IgD-negative memory B cell (primary cell): ENCODE measurements at regions not wholly inside any gene's neighbourhood (a gene's known extent, or its start where the extent isn't known, plus 50 kb on each side); places are given as distances from the start of the nearest gene placed in this dataset.

Experiments
- H3K27ac Mint-ChIP-seq, 3 donors: one replicate each; pipeline ENCODE4 v1.8.0; 2020 to 2022; ENCODE audit warnings: mild to moderate bottlenecking in 3 of 3, mixed read lengths in 3 of 3, moderate library complexity in 1 of 3
- H3K27me3 Mint-ChIP-seq: one replicate; pipeline ENCODE4 v1.8.0; 2021; ENCODE audit warnings: mixed read lengths
- H3K36me3 Mint-ChIP-seq: one replicate; pipeline ENCODE4 v1.8.0; 2020; ENCODE audit warnings: mild to moderate bottlenecking, mixed read lengths
- H3K4me1 Mint-ChIP-seq, 3 donors: one replicate each; pipeline ENCODE4 v1.8.0; 2020 to 2022; ENCODE audit warnings: mixed read lengths in 3 of 3, mild to moderate bottlenecking in 1 of 3
- H3K4me3 Mint-ChIP-seq, 4 donors: one replicate each; pipeline ENCODE4 v1.8.0; 2020 to 2022; ENCODE audit warnings: mild to moderate bottlenecking in 4 of 4, mixed read lengths in 4 of 4, moderate library complexity in 3 of 4
- H3K9me3 Mint-ChIP-seq, 3 donors: one replicate each; pipeline ENCODE4 v1.8.0; 2020 to 2021; ENCODE audit warnings: mixed read lengths in 3 of 3, mild to moderate bottlenecking in 1 of 3

DNA sequence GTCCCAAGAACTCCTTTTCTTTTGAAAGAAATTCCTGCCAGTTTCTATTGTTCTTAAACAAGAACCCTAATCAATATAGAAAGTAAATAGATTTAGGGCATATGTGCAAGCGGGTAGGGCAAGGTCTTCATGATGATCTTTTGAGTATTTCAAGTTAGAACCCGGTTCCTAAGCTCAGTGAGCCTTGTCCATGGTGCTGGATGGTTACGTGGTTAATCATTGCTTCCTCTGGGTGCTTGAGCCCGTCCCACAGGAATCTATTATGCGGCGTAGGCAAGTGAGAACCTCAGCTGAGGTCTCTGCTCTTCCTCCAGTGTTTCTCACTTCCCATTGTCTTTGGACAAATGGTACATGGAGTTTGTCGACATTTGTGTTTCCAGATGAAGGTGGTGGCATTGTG is 580.8 kb upstream of the EEF2KMT start:
- H3K9me3 Mint-ChIP-seq: peaks cover 3 to 23% (median 5%) of the 10 kb centered on the region in 3 donors
- no peak overlapping the region for H3K4me3 Mint-ChIP-seq
- no peaks in the 10 kb centered on the region for H3K36me3 Mint-ChIP-seq
- no peaks in the 10 kb centered on the region for H3K4me1 Mint-ChIP-seq
- no peak overlapping the region for H3K27ac Mint-ChIP-seq
- H3K27me3 Mint-ChIP-seq: no peaks in the 10 kb centered on the region

GRCh38 chr16:5671421-5671820 is 573.8 kb upstream of the EEF2KMT start:
- no peak overlapping the region for H3K27ac Mint-ChIP-seq
- H3K4me3 Mint-ChIP-seq: no peak overlapping the region
- no peaks in the 10 kb centered on the region for H3K27me3 Mint-ChIP-seq
- peaks cover 0 to 4% (median 0%) of the 10 kb centered on the region in 3 donors for H3K4me1 Mint-ChIP-seq
- H3K36me3 Mint-ChIP-seq: no peaks in the 10 kb centered on the region
- peaks cover 0 to 4% (median 0%) of the 10 kb centered on the region in 3 donors for H3K9me3 Mint-ChIP-seq

GRCh38 chr16:5670198-5670597 is 572.6 kb upstream of the EEF2KMT start:
- H3K9me3 Mint-ChIP-seq: peaks cover 0 to 4% (median 0%) of the 10 kb centered on the region in 3 donors
- H3K27me3 Mint-ChIP-seq: no peaks in the 10 kb centered on the region
- peaks cover 0 to 4% (median 0%) of the 10 kb centered on the region in 3 donors for H3K4me1 Mint-ChIP-seq
- H3K36me3 Mint-ChIP-seq: no peaks in the 10 kb centered on the region
- H3K4me3 Mint-ChIP-seq: no peak overlapping the region
- no peak overlapping the region for H3K27ac Mint-ChIP-seq

DNA sequence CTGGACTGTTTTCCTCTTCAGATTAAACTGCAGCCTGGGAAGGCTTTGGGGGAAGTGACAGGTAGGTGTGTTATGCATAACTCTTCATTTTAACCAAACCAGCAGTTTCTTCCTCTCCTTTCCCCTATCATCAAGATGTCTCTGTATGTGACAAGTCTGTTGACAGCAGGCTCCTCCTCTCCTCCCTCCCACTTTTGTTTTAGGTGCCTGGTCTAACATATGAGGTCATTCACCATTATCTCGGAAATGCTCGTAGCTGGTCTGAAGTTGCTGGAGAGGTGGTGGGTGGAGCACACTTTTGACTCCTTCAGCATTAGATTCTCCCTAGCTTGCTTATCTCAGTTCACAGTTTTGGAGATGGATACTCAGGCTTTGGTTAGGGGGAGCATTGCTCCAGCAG is 571.0 kb upstream of the EEF2KMT start:
- Mint-ChIP-seq H3K36me3 (no peaks in the 10 kb centered on the region), H3K4me1 (peaks cover 0 to 4% (median 0%) of the 10 kb centered on the region in 3 donors), H3K27me3 (no peaks in the 10 kb centered on the region), H3K27ac (no peak overlapping the region), H3K9me3 (peaks cover 0 to 2% (median 0%) of the 10 kb centered on the region in 3 donors), H3K4me3 (no peak overlapping the region)

DNA sequence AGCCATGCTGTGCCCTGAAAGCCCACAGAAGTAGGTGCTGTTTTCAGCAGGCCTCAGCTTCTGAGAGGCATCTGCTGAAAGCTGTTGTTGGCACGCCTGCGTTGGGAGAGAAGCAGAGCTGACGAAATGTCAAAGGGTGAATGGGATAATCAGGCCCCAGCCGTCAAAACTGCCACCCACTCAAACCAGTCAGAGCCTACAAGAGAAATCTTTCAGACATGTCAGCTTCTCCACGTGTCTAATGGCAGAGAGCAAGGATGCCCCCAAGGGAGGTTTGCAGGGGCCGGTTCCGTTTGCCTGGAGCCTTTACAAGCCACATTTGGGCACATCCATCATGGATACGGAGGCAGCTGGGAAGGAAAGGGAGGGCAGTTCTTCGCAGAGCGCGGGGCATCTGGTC is 568.2 kb upstream of the EEF2KMT start:
- Mint-ChIP-seq H3K27ac (no peak overlapping the region), H3K9me3 (peaks cover 0 to 4% (median 0%) of the 10 kb centered on the region in 3 donors), H3K27me3 (no peaks in the 10 kb centered on the region), H3K4me3 (no peak overlapping the region), H3K4me1 (peaks cover 0 to 2% (median 0%) of the 10 kb centered on the region in 3 donors), H3K36me3 (no peaks in the 10 kb centered on the region)

GRCh38 chr16:5653789-5654188 is 556.2 kb upstream of the EEF2KMT start:
- Mint-ChIP-seq H3K9me3 (peaks cover 3 to 10% (median 4%) of the 10 kb centered on the region in 3 donors), H3K36me3 (no peaks in the 10 kb centered on the region), H3K4me1 (peaks cover 0 to 1% (median 0%) of the 10 kb centered on the region in 3 donors), H3K4me3 (no peak overlapping the region), H3K27me3 (no peaks in the 10 kb centered on the region), H3K27ac (no peak overlapping the region)

- H3K9me3 Mint-ChIP-seq: peaks cover 3 to 10% (median 8%) of the 10 kb centered on the region in 3 donors
- peaks cover 0 to 1% (median 0%) of the 10 kb centered on the region in 3 donors for H3K4me1 Mint-ChIP-seq
- no peaks in the 10 kb centered on the region for H3K27me3 Mint-ChIP-seq
- H3K36me3 Mint-ChIP-seq: no peaks in the 10 kb centered on the region
- no peak overlapping the region for H3K4me3 Mint-ChIP-seq
- peak overlapping the region in 1 of 3 donors; percentile 68 for H3K27ac Mint-ChIP-seq
These were observed 555.4 kb upstream of the EEF2KMT start for GRCh38 chr16:5653041-5653440.

DNA sequence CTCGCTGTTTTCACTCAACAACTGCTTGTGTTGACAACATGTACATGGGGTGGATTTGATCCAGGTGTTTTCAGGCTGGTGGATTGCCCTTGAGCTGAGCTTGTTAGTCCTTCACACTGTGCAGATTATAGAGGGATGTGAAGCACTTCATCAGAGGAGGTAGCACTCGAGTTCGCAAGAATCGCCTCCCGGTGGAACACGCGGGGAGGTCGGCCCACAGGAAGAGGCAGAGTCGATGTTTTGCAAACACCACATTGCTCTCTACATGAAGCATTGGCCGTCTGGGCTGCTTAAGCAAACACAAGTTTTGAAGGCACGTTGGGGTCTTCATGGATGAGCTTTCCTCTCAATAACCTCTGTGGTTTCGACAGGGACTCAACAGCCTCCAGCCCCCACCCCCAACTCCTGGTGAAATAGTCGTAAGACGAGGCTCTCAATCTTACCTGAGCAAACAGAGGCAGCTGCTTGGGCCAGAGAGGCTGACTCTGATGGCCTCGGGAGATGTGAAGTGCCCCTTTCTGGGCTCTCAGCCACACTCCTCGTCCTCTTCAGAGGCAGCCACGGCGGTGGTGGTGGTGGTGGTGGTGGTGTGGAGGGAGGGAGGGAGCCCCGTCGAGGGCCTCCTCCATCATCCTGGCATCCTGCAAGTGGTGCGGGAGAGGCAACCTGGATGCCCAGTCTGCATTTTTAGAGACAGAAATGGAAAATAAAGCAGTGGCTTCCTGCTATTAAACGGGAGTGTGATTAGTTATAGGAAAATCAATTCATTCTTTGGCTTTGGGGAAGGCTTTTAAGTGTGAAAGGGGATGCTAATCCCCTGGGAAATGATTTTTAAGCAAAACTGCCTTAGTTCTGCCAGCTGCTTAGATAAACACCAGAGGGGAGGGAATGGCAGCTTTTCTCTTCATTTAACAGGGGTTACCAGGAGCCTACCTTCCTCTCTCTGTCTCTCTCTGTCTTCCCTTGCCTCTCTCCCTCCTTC is 552.5 kb upstream of the EEF2KMT start:
- peaks cover 0 to 1% (median 0%) of the 10 kb centered on the region in 3 donors for H3K4me1 Mint-ChIP-seq
- H3K9me3 Mint-ChIP-seq: peaks cover 0 to 7% (median 6%) of the 10 kb centered on the region in 3 donors
- no peaks in the 10 kb centered on the region for H3K36me3 Mint-ChIP-seq
- H3K27me3 Mint-ChIP-seq: no peaks in the 10 kb centered on the region
- no peak overlapping the region for H3K27ac Mint-ChIP-seq
- H3K4me3 Mint-ChIP-seq: no peak overlapping the region

DNA sequence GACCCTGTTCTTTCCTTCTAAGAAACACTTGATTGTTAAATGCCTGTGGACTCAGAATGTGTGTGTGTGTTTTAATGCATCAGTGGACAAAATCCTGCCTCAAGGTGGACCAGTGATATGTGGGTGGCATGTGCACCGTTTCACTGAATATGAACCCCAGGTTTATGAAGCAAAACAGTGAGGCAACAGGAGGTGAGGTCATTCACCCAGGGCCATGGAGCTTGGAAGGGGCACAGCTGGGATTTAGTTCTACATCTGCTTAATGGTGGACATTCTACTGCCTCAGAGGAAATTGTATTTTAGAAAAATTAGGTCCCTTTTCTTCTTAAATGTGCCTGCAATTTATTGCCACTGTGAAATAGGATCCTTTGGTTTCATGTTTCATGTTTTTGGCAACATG is 549.5 kb upstream of the EEF2KMT start:
- Mint-ChIP-seq H3K27me3 (no peaks in the 10 kb centered on the region), H3K27ac (no peak overlapping the region), H3K36me3 (no peaks in the 10 kb centered on the region), H3K9me3 (peaks cover 0 to 8% (median 1%) of the 10 kb centered on the region in 3 donors), H3K4me3 (no peak overlapping the region), H3K4me1 (no peaks in the 10 kb centered on the region)

DNA sequence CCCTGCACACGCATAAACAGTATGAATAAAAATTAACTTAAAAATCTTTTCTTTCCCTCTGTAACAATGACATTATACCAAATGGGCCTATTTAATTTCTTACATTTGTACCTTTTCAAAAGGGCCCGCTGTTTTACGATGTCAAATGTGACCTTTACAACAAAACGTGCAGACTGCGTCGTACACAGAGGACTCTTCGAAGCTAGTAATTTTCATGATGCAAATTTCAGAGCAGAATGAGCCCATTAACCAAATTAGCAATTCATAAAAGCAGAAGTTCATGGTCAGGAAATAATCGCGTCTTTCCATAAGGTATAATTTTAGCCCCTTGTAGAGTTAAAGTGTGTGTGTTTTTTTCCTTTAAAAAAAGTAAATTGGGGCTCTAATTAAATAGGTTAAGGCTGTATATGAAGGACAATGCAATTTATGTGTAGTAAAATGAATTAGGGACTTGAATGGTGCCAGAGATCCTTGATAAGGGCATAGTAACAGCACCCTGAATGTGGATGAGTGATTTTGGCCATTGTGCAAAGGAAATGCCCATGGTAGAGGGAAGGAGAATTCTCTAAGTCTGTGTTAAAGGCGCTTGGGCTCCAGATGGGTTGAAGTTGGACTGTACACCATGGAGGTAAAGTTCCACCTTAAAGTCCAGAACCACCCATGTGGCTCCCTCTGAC is 546.4 kb upstream of the EEF2KMT start:
- Mint-ChIP-seq H3K9me3 (peaks cover 2 to 14% (median 6%) of the 10 kb centered on the region in 3 donors), H3K27ac (no peak overlapping the region), H3K27me3 (no peaks in the 10 kb centered on the region), H3K36me3 (no peaks in the 10 kb centered on the region), H3K4me1 (no peaks in the 10 kb centered on the region), H3K4me3 (no peak overlapping the region)

GRCh38 chr16:5642436-5642835 is 544.8 kb upstream of the EEF2KMT start:
- Mint-ChIP-seq H3K27me3 (no peaks in the 10 kb centered on the region), H3K4me1 (no peaks in the 10 kb centered on the region), H3K36me3 (no peaks in the 10 kb centered on the region), H3K9me3 (peaks cover 2 to 12% (median 6%) of the 10 kb centered on the region in 3 donors), H3K4me3 (no peak overlapping the region), H3K27ac (no peak overlapping the region)

- Mint-ChIP-seq H3K4me1 (no peaks in the 10 kb centered on the region), H3K27ac (no peak overlapping the region), H3K9me3 (peaks cover 2 to 12% (median 6%) of the 10 kb centered on the region in 3 donors), H3K27me3 (no peaks in the 10 kb centered on the region), H3K4me3 (no peak overlapping the region), H3K36me3 (no peaks in the 10 kb centered on the region)
These were observed 544.4 kb upstream of the EEF2KMT start for GRCh38 chr16:5642011-5642410.

GRCh38 chr16:5640883-5641282 is 543.3 kb upstream of the EEF2KMT start:
- Mint-ChIP-seq H3K27ac (no peak overlapping the region), H3K4me3 (no peak overlapping the region), H3K4me1 (no peaks in the 10 kb centered on the region), H3K9me3 (peaks cover 2 to 12% (median 6%) of the 10 kb centered on the region in 3 donors), H3K36me3 (no peaks in the 10 kb centered on the region), H3K27me3 (no peaks in the 10 kb centered on the region)

GRCh38 chr16:5639531-5639930 is 541.9 kb upstream of the EEF2KMT start:
- no peaks in the 10 kb centered on the region for H3K4me1 Mint-ChIP-seq
- H3K27me3 Mint-ChIP-seq: no peaks in the 10 kb centered on the region
- H3K9me3 Mint-ChIP-seq: peaks cover 2 to 12% (median 6%) of the 10 kb centered on the region in 3 donors
- H3K4me3 Mint-ChIP-seq: no peak overlapping the region
- H3K36me3 Mint-ChIP-seq: no peaks in the 10 kb centered on the region
- H3K27ac Mint-ChIP-seq: no peak overlapping the region

- no peaks in the 10 kb centered on the region for H3K4me1 Mint-ChIP-seq
- H3K4me3 Mint-ChIP-seq: no peak overlapping the region
- peaks cover 0 to 4% (median 1%) of the 10 kb centered on the region in 3 donors for H3K9me3 Mint-ChIP-seq
- H3K27me3 Mint-ChIP-seq: no peaks in the 10 kb centered on the region
- H3K36me3 Mint-ChIP-seq: no peaks in the 10 kb centered on the region
- H3K27ac Mint-ChIP-seq: no peak overlapping the region
These were observed 537.7 kb upstream of the EEF2KMT start for GRCh38 chr16:5635331-5635730.
